ENCODE measurements at regions not wholly inside any gene's neighbourhood (a gene's known extent, or its start where the extent isn't known, plus 50 kb on each side); places are given as distances from the start of the nearest gene placed in this dataset.

GRCh38 chr4:108532187-108532586 is 88.2 kb upstream of the RPL34 start:
- H3K36me3 Mint-ChIP-seq (ENCODE audit: low read depth) = no peaks in the 10 kb centered on the region
- H3K4me1 Mint-ChIP-seq = peaks cover 5% of the 10 kb centered on the region

GRCh38 chr4:108531461-108531860 is 88.9 kb upstream of the RPL34 start:
- Histone ChIP-seq H3K9ac (ENCODE audit: extremely low read depth, low read length, poor library complexity, severe bottlenecking) (no peak overlapping the region), H3K27ac (ENCODE audit: low read depth, low read length) (no peak overlapping the region), H3K27me3 (ENCODE audit: control insufficient read depth, insufficient read depth, low read length, poor library complexity, severe bottlenecking) (no peaks in the 10 kb centered on the region), H3K4me3 (ENCODE audit: low read length) (no peak overlapping the region), H3K9me3 (ENCODE audit: control insufficient read depth, low read length) (no peaks in the 10 kb centered on the region), H3K4me1 (ENCODE audit: control insufficient read depth, insufficient read depth, low read length) (peaks cover 2% of the 10 kb centered on the region), H3K36me3 (ENCODE audit: control insufficient read depth, insufficient read depth, low read length) (no peaks in the 10 kb centered on the region)
- H3K4me1 Mint-ChIP-seq = peaks cover 5% of the 10 kb centered on the region
- H3K9me3 Mint-ChIP-seq = no peaks in the 10 kb centered on the region
- no peak for DNase-seq
- no peak overlapping the region for H3K4me3 Mint-ChIP-seq
- H3K27me3 Mint-ChIP-seq (ENCODE audit: insufficient read depth) = no peaks in the 10 kb centered on the region
- H3K27ac Mint-ChIP-seq = no peak overlapping the region
- WGBS, 2 experiments (ENCODE audit: insufficient coverage in 1 of 2, insufficient read length in 1 of 2) = 78 to 95% methylated on average over 1 to 2 of the region's 2 CpGs
- no peak for TF ChIP-seq CTCF (conservative IDR thresholded peaks at IDR 0.05)
- no peaks in the 10 kb centered on the region for H3K36me3 Mint-ChIP-seq (ENCODE audit: low read depth)

More at GRCh38 chr4:108532187-108532586, 88.2 kb upstream of the RPL34 start:
- no peak overlapping the region for H3K4me3 ChIP-seq (ENCODE audit: low read length)
- H3K4me1 ChIP-seq (ENCODE audit: control insufficient read depth, insufficient read depth, low read length) = peaks cover 2% of the 10 kb centered on the region
- Mint-ChIP-seq H3K27ac (no peak overlapping the region), H3K9me3 (no peaks in the 10 kb centered on the region), H3K27me3 (ENCODE audit: insufficient read depth) (no peaks in the 10 kb centered on the region), H3K4me3 (no peak overlapping the region)
- DNase-seq = no peak
- no peak overlapping the region for H3K27ac ChIP-seq (ENCODE audit: low read depth, low read length)
- 84 to 90% methylated on average over 5 of the region's 5 CpGs for WGBS, 2 experiments (ENCODE audit: insufficient coverage in 1 of 2, insufficient read length in 1 of 2)
- TF ChIP-seq CTCF (conservative IDR thresholded peaks at IDR 0.05) = no peak
- no peaks in the 10 kb centered on the region for H3K36me3 ChIP-seq (ENCODE audit: control insufficient read depth, insufficient read depth, low read length)
- no peaks in the 10 kb centered on the region for H3K27me3 ChIP-seq (ENCODE audit: control insufficient read depth, insufficient read depth, low read length, poor library complexity, severe bottlenecking)
- no peaks in the 10 kb centered on the region for H3K9me3 ChIP-seq (ENCODE audit: control insufficient read depth, low read length)
- H3K9ac ChIP-seq (ENCODE audit: extremely low read depth, low read length, poor library complexity, severe bottlenecking) = no peak overlapping the region

GRCh38 chr4:108529984-108530905 is 90.1 kb upstream of the RPL34 start:
- no peaks in the 10 kb centered on the region for H3K36me3 Mint-ChIP-seq (ENCODE audit: low read depth)
- Histone ChIP-seq H3K9ac (ENCODE audit: extremely low read depth, low read length, poor library complexity, severe bottlenecking) (no peak overlapping the region), H3K9me3 (ENCODE audit: control insufficient read depth, low read length) (no peaks in the 10 kb centered on the region), H3K4me1 (ENCODE audit: control insufficient read depth, insufficient read depth, low read length) (peaks cover 2% of the 10 kb centered on the region), H3K27ac (ENCODE audit: low read depth, low read length) (no peak overlapping the region), H3K4me3 (ENCODE audit: low read length) (no peak overlapping the region), H3K27me3 (ENCODE audit: control insufficient read depth, insufficient read depth, low read length, poor library complexity, severe bottlenecking) (no peaks in the 10 kb centered on the region), H3K36me3 (ENCODE audit: control insufficient read depth, insufficient read depth, low read length) (no peaks in the 10 kb centered on the region)
- H3K27me3 Mint-ChIP-seq (ENCODE audit: insufficient read depth) = no peaks in the 10 kb centered on the region
- no peaks in the 10 kb centered on the region for H3K9me3 Mint-ChIP-seq
- no peak overlapping the region for H3K4me3 Mint-ChIP-seq
- no peak for TF ChIP-seq CTCF (conservative IDR thresholded peaks at IDR 0.05)
- no peak for DNase-seq
- no peak overlapping the region for H3K27ac Mint-ChIP-seq
- H3K4me1 Mint-ChIP-seq = peaks cover 5% of the 10 kb centered on the region
- 95 to 98% methylated on average over 8 of the region's 8 CpGs for WGBS, 2 experiments (ENCODE audit: insufficient coverage in 1 of 2, insufficient read length in 1 of 2)

Data from endodermal cell (in vitro differentiated cells).